GM10266 (cell line): ENCODE measurements at regions not wholly inside any gene's neighbourhood (a gene's known extent, or its start where the extent isn't known, plus 50 kb on each side); places are given as distances from the start of the nearest gene placed in this dataset.

Source experiments
- DNase-seq: peaks from one replicate; pipeline ENCODE4 v3.0.0; 2012; ENCODE audit errors: extremely low spot score
- CTCF ChIP-seq: IDR thresholded peaks from 2 replicates; pipeline ENCODE4 v1.5.1; 2012; ENCODE audit warnings: mild to moderate bottlenecking, low read depth; ENCODE audit not compliant: control insufficient read depth, insufficient read depth; ENCODE audit errors: missing control alignments

GRCh38 chr13:111508164-111508870, 187.9 kb downstream of the TEX29 start:
- DNase-seq: no peak
- no peak for TF ChIP-seq CTCF

DNA sequence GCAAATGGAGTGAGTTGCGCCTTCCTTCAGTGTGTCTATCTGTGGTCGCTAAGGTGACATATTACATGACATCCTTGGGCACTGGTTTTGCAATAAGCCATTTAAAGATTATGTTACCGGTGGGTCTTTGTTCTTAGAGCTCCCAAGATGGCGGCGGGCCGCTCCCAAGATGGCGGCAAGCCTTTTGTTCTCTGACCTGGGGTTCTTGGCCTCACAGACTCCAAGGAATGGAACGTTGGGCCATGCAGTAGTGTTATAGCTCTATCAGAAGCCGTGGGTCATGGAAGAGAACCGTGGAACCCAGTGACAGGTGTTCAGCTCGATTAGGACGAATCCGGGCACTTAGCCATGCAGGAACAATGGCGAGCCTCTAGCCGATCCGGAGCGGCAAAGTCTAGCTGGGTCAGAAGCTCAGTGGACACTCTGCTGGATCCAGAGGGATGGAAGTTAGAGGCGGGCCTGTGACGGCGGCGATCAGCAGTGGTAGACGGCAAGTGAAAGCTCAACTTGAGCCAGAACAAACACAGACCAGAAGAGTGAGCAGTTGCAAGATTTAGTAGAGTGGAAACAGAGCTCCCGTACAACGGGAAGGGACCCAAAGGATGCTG, 188.6 kb downstream of the TEX29 start:
- TF ChIP-seq CTCF: no peak
- no peak for DNase-seq

- TF ChIP-seq CTCF: no peak
- no peak for DNase-seq
Observed at GRCh38 chr13:111510502-111511218, 190.2 kb downstream of the TEX29 start.

DNA sequence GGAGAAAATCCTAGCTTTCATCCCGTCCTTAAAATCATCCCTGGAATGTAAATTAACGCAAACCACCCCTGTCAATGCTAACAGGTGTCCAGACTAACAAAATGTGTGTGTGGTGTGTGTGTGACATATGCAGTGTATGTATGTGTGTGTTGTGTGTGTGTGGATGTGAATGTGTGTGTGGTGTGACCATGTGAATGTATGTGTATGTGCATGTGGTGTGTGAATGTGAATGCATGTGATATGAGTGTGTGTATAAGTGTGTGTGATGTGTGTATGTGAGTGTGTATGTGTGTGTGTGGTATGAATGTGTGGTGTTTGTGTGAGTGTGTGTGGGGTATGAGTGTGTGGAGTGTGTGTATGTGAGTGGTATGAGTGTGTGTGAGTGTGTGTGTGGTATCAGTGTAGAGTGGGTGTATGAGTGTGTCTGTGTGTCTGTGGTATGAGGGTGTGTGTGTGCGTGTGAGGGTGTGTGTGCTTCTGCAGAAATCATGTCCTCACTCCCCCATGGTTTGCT, 190.8 kb downstream of the TEX29 start:
- no peak for TF ChIP-seq CTCF
- no peak for DNase-seq

DNA sequence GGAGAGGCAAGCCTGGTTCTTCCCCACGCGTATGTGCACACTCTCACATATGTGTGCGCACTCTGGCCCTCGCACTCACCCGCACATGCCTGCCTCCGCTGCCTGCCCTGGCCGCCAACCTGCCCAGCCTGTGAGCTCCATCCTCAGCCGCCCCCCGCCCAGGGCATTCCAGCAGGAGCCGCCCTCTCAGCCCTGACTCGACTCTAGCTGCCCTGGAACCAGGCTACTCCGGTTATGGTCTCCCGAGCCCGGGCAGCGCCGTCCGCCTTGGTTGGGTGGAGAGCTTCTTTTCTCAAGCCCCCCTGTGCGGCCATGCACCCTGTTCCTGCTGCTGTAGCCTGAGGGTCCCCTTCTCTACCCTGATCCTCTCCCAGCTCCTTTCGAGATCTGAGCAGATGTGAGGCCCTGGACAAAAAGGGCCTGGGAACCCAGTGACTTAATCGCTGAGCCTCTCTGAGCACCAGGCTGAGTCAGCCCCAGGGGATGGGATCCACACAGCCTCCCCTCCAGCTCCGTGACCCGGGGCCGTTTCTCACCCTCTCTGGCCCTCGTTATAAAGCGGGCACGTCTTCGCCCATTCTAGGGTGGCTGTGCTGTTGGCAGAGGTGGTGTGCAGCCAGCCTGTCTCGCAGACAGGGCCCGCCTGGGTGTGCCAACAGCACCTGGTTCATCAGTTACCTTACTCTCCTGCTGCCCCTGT, 191.5 kb downstream of the TEX29 start:
- no peak for TF ChIP-seq CTCF
- no peak for DNase-seq

GRCh38 chr13:111512707-111513106, 192.3 kb downstream of the TEX29 start:
- TF ChIP-seq CTCF: no peak
- no peak for DNase-seq
